Mammary epithelial cell (primary cell): ENCODE measurements at regions not wholly inside any gene's neighbourhood (a gene's known extent, or its start where the extent isn't known, plus 50 kb on each side); places are given as distances from the start of the nearest gene placed in this dataset.

ENCODE experiments used
- CTCF ChIP-seq, 2 donors: IDR thresholded peaks in 1 of 2; conservative IDR thresholded peaks in 1 of 2; 2 replicates each; pipeline ENCODE4 v1.5.1; 2011 to 2012; ENCODE audit warnings: inconsistent platforms in 2 of 2, low read length in 2 of 2, mild to moderate bottlenecking in 2 of 2, control low read depth in 1 of 2, low read depth in 1 of 2; ENCODE audit not compliant: insufficient read depth in 1 of 2; ENCODE audit errors: extremely low read depth in 1 of 2
- EZH2 ChIP-seq: IDR thresholded peaks from 2 replicates; pipeline ENCODE4 v1.6.1; 2012; ENCODE audit warnings: low read length, inconsistent platforms, borderline replicate concordance

GRCh38 chr4:35538807-35539206 lies 705.5 kb downstream of the ARAP2 start:
- TF ChIP-seq CTCF (conservative IDR thresholded peaks at IDR 0.05 in 1 of 2, IDR thresholded peaks at IDR 0.05 in 1 of 2; ENCODE audit: extremely low read depth in 1 of 2, insufficient read depth in 1 of 2, low read depth in 1 of 2, low read length in 2 of 2) (no peak), EZH2 (no peak)
